Adrenal gland (tissue), 9 donors: ENCODE measurements at regions not wholly inside any gene's neighbourhood (a gene's known extent, or its start where the extent isn't known, plus 50 kb on each side); places are given as distances from the start of the nearest gene placed in this dataset.
"Not testable (repeated sequence)": the region's sequence is repeated elsewhere in the genome, so short reads cannot be mapped to it uniquely, and the experiment has no call there.

Experiments
- DNase-seq, 7 donors: peaks; one replicate each; pipeline ENCODE4 v3.0.0-alpha.2; 2019 to 2020
- H3K27ac ChIP-seq, 5 donors: fragments of 200-600 bp; sonication (generic) in 4 of 5; 1 replicate in 3 of 5; 2 replicates in 2 of 5; pipeline versions ENCODE4 v1.5.1 to v1.8.0; 2016 to 2020; ENCODE audit warnings: mild to moderate bottlenecking in 1 of 5
- H3K27me3 ChIP-seq: fragments of 200-600 bp; 2 replicates; pipeline ENCODE4 v1.8.0; 2021
- H3K36me3 ChIP-seq, 2 donors: fragments of 200-600 bp; replicated peaks in 1 of 2; 1 replicate in 1 of 2; 2 replicates in 1 of 2; pipeline versions ENCODE4 v1.5.1 to v1.8.0; 2018 to 2022
- H3K4me1 ChIP-seq, 2 donors: fragments of 200-600 bp; replicated peaks in 1 of 2; 1 replicate in 1 of 2; 2 replicates in 1 of 2; pipeline versions ENCODE4 v1.5.1 to v1.8.0; 2018 to 2021
- H3K4me3 ChIP-seq, 4 donors: fragments of 200-600 bp; sonication (generic) in 3 of 4; one replicate each; pipeline ENCODE4 v1.5.1; 2016 to 2018
- H3K9me3 ChIP-seq, 3 donors: fragments of 200-600 bp; sonication (generic) in 1 of 3; replicated peaks in 1 of 3; 1 replicate in 2 of 3; 2 replicates in 1 of 3; pipeline versions ENCODE4 v1.5.1 to v1.8.0; 2016 to 2021
- POLR2A ChIP-seq, 2 donors: fragments of 450-650 bp; IDR thresholded peaks; one replicate each; pipeline ENCODE4 v1.6.1; 2017; ENCODE audit warnings: antibody characterized with exemption in 2 of 2, mild to moderate bottlenecking in 2 of 2, moderate library complexity in 1 of 2
- WGBS, 4 donors: extraction: QIAGEN DNeasy Blood & Tissue Kit in 2 of 4; methylation state at CpG; one replicate each; pipeline versions ENCODE4 v1.1.5 to v1.1.7; 2013 to 2017; 5-methylcytosine and 5-hydroxymethylcytosine counted together
- intact Hi-C, 2 donors: fragments of 100-400 bp; cut with DNase I; formaldehyde crosslinking; loops; one replicate each; pipeline versions ENCODE4 v1.14.1 to v1.15.0; 2022 to 2023
- TF ChIP-seq, protein P1 (sequence below), 6 experiments: fragments of 450-650 bp in 4 of 6; fragments of 200-600 bp in 2 of 6; sonication (generic) in 1 of 6; IDR thresholded peaks; 1 replicate in 5 of 6; 2 replicates in 1 of 6; pipeline versions ENCODE4 v1.5.1 to v1.8.0; 2016 to 2021; ENCODE audit warnings: antibody characterized with exemption in 6 of 6, mild to moderate bottlenecking in 2 of 6, moderate library complexity in 1 of 6
- donor health status: healthy with polysubstance abuse.
- donor health status: Bipolar disorder and iron deficiency.
- donor health status: DM: yes; HTN: yes; CAD: no.
- donor health status: DM: no; HTN: no; CAD: no.
- donor health status: DM: no; HTN: no; CAD: no.

DNA sequence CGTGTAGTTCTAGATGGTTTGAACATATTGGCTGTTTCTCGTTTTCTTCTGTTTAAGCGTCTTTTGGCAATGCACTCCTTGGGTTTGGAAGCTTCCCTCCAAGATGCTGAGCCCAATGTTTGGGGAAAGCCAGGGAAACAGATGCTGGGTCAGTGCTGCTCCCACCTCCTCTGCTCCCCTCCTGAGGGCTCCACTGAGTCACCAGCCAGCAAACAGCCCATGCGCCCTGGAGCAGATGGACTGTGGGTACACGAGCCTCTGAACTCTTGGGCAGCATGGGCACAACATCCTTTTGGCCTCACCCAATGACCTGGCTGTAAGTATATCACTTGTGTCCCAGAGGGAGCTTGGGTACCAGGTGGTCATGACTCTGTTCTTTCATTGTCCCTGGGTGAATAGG lies 207.6 kb downstream of the BUB3 start:
- intact Hi-C loops, result no loop called here
- Histone ChIP-seq H3K36me3 (no peaks in the 10 kb centered on the region), H3K27me3 (no peaks in the 10 kb centered on the region), H3K4me1 (no peaks in the 10 kb centered on the region), H3K4me3 (no peak overlapping the region), H3K9me3 (no peaks in the 10 kb centered on the region), H3K27ac (no peak overlapping the region)
- WGBS, 4 donors, result 79 to 100% (median 90%) methylated on average over 3 to 5 of the region's 5 CpGs
- no peak for DNase-seq
- TF ChIP-seq, protein P1, sequence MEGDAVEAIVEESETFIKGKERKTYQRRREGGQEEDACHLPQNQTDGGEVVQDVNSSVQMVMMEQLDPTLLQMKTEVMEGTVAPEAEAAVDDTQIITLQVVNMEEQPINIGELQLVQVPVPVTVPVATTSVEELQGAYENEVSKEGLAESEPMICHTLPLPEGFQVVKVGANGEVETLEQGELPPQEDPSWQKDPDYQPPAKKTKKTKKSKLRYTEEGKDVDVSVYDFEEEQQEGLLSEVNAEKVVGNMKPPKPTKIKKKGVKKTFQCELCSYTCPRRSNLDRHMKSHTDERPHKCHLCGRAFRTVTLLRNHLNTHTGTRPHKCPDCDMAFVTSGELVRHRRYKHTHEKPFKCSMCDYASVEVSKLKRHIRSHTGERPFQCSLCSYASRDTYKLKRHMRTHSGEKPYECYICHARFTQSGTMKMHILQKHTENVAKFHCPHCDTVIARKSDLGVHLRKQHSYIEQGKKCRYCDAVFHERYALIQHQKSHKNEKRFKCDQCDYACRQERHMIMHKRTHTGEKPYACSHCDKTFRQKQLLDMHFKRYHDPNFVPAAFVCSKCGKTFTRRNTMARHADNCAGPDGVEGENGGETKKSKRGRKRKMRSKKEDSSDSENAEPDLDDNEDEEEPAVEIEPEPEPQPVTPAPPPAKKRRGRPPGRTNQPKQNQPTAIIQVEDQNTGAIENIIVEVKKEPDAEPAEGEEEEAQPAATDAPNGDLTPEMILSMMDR (IDR thresholded peaks at IDR 0.05), result no peak
- no peak for TF ChIP-seq POLR2A (IDR thresholded peaks at IDR 0.05)

DNA sequence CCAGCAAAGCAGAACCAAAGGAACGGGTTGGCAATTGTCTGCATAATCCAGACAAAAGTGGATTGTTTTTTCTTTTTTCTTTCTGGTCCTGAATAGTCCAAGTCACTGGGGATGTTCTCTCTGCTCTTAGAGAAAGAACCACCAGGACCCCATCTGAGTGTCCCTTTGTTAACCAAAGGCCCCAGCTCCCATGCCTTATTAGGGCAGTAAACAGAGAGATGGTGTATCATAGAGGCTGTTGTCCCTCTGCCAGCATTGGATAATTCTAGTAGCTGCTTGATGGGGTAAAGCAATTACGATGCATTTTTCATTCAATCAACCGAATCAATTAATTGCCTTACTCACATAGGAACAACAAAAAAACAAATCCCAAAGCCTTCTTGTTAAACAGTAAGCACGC lies 213.0 kb downstream of the BUB3 start:
- Histone ChIP-seq H3K9me3 (no peaks in the 10 kb centered on the region), H3K27ac (no peak overlapping the region), H3K36me3 (no peaks in the 10 kb centered on the region), H3K4me3 (no peak overlapping the region), H3K27me3 (no peaks in the 10 kb centered on the region), H3K4me1 (no peaks in the 10 kb centered on the region)
- 88 to 97% (median 90%) methylated on average over 4 of the region's 4 CpGs for WGBS, 4 donors
- no peak for DNase-seq
- intact Hi-C loops, result no loop called here
- TF ChIP-seq, protein P1 (IDR thresholded peaks at IDR 0.05), result no peak
- TF ChIP-seq POLR2A (IDR thresholded peaks at IDR 0.05), result no peak

DNA sequence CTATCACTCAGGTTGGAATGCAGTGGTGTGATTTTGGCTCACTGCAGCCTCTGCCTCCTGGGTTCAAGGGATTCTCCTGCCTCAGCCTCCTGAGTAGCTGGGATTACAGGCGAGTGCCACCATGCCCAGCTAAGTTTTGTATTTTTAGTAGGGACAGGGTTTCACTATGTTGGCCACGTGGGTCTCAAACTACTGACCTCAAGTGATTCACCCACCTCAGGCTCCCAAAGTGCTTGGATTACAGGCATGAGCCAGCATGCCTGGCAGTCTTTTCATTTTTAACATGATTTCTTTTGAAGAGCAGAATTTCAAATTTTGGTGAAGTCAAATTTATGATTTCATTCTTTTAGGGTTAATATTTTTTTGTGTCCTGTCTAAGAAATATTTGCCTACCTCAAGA lies 217.4 kb downstream of the BUB3 start:
- intact Hi-C loops, result loop anchor here in 1 of 2 donors (10.0 kb wide), 1 partner anchor 237 kb away; the partner anchor contains the start of gene HMX3

DNA sequence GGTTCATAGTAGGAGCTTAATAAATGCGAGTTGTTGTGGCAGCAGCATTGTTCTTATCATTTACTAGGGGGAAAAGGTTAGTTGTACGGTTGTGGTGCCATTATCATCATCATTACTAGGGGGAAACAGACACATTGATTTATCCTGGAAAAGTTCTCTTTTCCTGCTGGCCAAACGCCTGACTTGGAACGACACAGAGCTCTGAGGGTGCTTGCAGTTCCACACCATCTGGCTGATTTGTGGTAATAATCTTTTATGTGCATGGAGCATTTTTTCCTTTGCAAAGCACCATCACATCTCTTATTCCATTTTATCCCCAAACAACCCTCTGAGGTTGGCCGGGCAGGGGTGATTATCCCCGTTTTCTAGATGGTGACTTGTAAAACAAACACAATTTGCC lies 219.4 kb downstream of the BUB3 start:
- no peaks in the 10 kb centered on the region for H3K9me3 ChIP-seq
- no peak overlapping the region for H3K4me3 ChIP-seq
- no peaks in the 10 kb centered on the region for H3K27me3 ChIP-seq
- TF ChIP-seq POLR2A (IDR thresholded peaks at IDR 0.05), result no peak
- TF ChIP-seq, protein P1 (IDR thresholded peaks at IDR 0.05), result no peak
- no peaks in the 10 kb centered on the region for H3K36me3 ChIP-seq
- H3K4me1 ChIP-seq, result no peaks in the 10 kb centered on the region
- no peak for DNase-seq
- 71 to 81% (median 74%) methylated on average over 6 of the region's 6 CpGs for WGBS, 4 donors
- intact Hi-C loops, result loop anchor here in 1 of 2 donors (10.0 kb wide), 1 partner anchor 239 kb away; the partner anchor contains the start of gene HMX3
- H3K27ac ChIP-seq, result no peak overlapping the region

More for the DNA sequence above, 217.4 kb downstream of the BUB3 start:
- H3K4me1 ChIP-seq, H3K27ac ChIP-seq, H3K27me3 ChIP-seq, H3K9me3 ChIP-seq, H3K36me3 ChIP-seq, H3K4me3 ChIP-seq, DNase-seq: not testable (repeated sequence)
- WGBS, 4 donors, result 61 to 88% (median 64%) methylated on average over 2 of the region's 2 CpGs

DNA sequence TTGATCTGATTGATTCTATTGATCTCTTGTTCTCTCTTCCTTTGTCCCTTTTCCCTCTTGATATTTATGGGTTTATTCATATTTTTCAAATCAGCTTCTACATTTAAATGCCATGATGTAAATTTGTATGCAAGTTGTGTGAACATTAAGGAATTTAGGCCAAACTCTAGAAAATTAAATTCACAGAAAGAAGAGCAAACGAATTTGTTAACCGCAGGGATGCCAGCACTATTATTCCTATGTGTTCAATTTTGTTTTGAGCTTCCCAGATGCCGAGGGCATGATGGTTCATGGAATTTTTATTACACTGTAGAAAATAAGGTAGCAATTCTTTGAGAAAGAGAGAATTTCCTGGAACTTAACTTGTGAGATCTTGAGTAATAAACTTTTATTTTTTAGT lies 220.9 kb downstream of the BUB3 start:
- intact Hi-C loops, result loop anchor here in 1 of 2 donors (10.0 kb wide), 1 partner anchor 240 kb away; the partner anchor contains the start of gene HMX3
- no peaks in the 10 kb centered on the region for H3K4me1 ChIP-seq
- H3K36me3 ChIP-seq, result no peaks in the 10 kb centered on the region
- H3K9me3 ChIP-seq, result no peaks in the 10 kb centered on the region
- no peak overlapping the region for H3K4me3 ChIP-seq
- 77 to 87% (median 81%) methylated on average over 3 of the region's 3 CpGs for WGBS, 4 donors
- DNase-seq, result no peak
- TF ChIP-seq POLR2A (IDR thresholded peaks at IDR 0.05), result no peak
- TF ChIP-seq, protein P1 (IDR thresholded peaks at IDR 0.05), result no peak
- H3K27me3 ChIP-seq, result no peaks in the 10 kb centered on the region
- no peak overlapping the region for H3K27ac ChIP-seq
